D721Med (cell line): ENCODE measurements at regions not wholly inside any gene's neighbourhood (a gene's known extent, or its start where the extent isn't known, plus 50 kb on each side); places are given as distances from the start of the nearest gene placed in this dataset.

Experiments used
- DNase-seq: peaks from one replicate; pipeline ENCODE4 v3.0.0; 2011; ENCODE audit warnings: low spot score; ENCODE audit not compliant: insufficient read length
- FAIRE-seq: peaks from 2 replicates; lab custom pipeline; 2011; peaks lifted over from hg19 to GRCh38; lab: Jason Lieb, UNC
- TF ChIP-seq, protein P1 (sequence below): IDR thresholded peaks from 2 replicates; pipeline ENCODE4 v1.5.1; 2012; ENCODE audit warnings: mild to moderate bottlenecking, control low read depth; ENCODE audit not compliant: insufficient read depth; ENCODE audit errors: missing control alignments

DNA sequence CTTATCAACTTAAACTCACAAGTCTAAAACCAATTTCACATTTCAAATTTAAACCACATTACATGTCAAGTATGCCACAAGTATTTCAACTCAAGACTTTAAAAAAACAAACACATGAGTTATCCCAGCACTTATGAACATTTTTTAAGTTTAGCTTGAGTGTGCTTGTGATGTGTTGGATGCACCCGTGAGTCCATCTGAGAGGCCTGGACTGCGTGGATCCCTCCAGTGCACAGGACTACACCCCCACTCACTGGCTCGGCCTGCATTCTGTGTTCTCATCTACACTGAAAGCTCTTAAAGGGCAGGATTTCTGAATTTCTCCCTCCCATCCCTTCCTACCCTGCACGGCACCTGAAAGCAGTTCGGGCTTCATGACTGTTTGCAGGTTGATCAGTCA lies 128.8 kb upstream of the CD93 start:
- no peak for FAIRE-seq
- TF ChIP-seq, protein P1, sequence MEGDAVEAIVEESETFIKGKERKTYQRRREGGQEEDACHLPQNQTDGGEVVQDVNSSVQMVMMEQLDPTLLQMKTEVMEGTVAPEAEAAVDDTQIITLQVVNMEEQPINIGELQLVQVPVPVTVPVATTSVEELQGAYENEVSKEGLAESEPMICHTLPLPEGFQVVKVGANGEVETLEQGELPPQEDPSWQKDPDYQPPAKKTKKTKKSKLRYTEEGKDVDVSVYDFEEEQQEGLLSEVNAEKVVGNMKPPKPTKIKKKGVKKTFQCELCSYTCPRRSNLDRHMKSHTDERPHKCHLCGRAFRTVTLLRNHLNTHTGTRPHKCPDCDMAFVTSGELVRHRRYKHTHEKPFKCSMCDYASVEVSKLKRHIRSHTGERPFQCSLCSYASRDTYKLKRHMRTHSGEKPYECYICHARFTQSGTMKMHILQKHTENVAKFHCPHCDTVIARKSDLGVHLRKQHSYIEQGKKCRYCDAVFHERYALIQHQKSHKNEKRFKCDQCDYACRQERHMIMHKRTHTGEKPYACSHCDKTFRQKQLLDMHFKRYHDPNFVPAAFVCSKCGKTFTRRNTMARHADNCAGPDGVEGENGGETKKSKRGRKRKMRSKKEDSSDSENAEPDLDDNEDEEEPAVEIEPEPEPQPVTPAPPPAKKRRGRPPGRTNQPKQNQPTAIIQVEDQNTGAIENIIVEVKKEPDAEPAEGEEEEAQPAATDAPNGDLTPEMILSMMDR, result no peak
- DNase-seq, result no peak

DNA sequence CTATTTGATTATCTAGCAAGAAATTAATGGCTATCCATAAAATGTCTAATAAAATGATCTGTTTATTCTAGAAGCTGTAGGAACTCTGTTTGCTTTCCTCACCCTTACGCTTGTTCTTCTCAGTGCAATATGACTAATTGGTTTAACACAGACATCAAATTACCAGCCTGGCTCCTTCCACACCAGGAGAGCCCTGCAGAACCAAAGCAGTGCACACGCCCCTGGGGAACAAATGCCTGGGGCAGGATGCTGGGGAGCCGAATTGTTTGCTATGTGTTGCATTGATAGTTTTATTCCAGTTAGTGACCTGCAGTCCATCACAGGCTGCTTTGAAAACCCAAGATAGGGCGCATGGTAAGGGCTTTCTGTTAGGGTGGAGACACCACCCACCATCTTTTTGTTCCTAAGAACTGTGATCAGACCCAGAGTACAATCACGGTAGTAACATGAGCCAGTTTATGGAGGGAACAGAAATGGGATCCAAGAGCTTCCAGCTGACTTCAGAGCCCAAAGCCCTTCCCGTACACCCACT lies 126.4 kb upstream of the CD93 start:
- FAIRE-seq (no peak), DNase-seq (no peak)
- TF ChIP-seq, protein P1, result no peak

DNA sequence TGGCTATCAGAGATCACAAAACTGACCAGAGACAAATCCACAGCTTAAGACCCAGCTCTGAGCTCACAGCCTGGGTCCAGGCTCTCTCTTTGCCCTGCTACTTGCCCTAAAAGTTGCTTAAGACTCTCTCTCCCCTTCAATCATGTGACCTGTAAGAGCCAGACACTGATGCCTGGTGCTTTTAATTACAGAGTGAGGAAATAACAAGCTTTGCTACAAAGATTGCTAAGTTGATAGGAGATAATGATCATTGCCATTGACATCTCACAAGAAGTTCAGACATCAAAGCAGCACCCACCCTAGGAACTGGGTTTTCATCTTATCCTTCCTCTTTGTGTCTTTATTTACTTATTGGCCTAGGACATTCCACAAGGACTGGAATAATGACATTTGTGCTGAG lies 125.9 kb upstream of the CD93 start:
- no peak for FAIRE-seq
- TF ChIP-seq, protein P1, result no peak
- no peak for DNase-seq

- no peak for FAIRE-seq
- TF ChIP-seq, protein P1, result no peak
- DNase-seq, result no peak
Measured at GRCh38 chr20:23211164-23211563, 125.0 kb upstream of the CD93 start.

- TF ChIP-seq, protein P1, result no peak
- FAIRE-seq (no peak), DNase-seq (no peak)
Measured at GRCh38 chr20:23207826-23208540, 121.9 kb upstream of the CD93 start.

- FAIRE-seq, result no peak
- TF ChIP-seq, protein P1, result no peak
Measured at GRCh38 chr20:23206995-23207394, 120.9 kb upstream of the CD93 start.

GRCh38 chr20:23206061-23206460 lies 119.9 kb upstream of the CD93 start:
- FAIRE-seq (no peak), DNase-seq (no peak)
- TF ChIP-seq, protein P1, result no peak

More at GRCh38 chr20:23206995-23207394, 120.9 kb upstream of the CD93 start:
- DNase-seq, result no peak
